Activated CD4-positive, alpha-beta T cell treated with anti-CD3 and anti-CD28 coated beads, Interleukin-2, amount 10 ng/mL, durations not matched to agents 24 days and 14 days (primary cell): ENCODE measurements at regions not wholly inside any gene's neighbourhood (a gene's known extent, or its start where the extent isn't known, plus 50 kb on each side); places are given as distances from the start of the nearest gene placed in this dataset.

Experiments used
- DNase-seq: peaks from one replicate; pipeline ENCODE4 v3.0.0; 2022
- H3K27ac Mint-ChIP-seq: one replicate; pipeline ENCODE4 v1.8.0; 2022; ENCODE audit warnings: mild to moderate bottlenecking, mixed read lengths
- H3K27me3 Mint-ChIP-seq: one replicate; pipeline ENCODE4 v1.8.0; 2022; ENCODE audit warnings: mixed read lengths
- H3K36me3 Mint-ChIP-seq: one replicate; pipeline ENCODE4 v1.8.0; 2022; ENCODE audit warnings: low read depth, mild to moderate bottlenecking, mixed read lengths
- H3K4me1 Mint-ChIP-seq: one replicate; pipeline ENCODE4 v1.8.0; 2021; ENCODE audit warnings: mixed read lengths
- H3K4me3 Mint-ChIP-seq: one replicate; pipeline ENCODE4 v1.8.0; 2022; ENCODE audit warnings: mild to moderate bottlenecking, moderate library complexity, mixed read lengths
- H3K9me3 Mint-ChIP-seq: one replicate; pipeline ENCODE4 v1.8.0; 2021; ENCODE audit warnings: mixed read lengths
- intact Hi-C: fragments of 100-400 bp; cut with micrococcal nuclease; formaldehyde crosslinking; loops from one replicate; pipeline ENCODE4 v1.15.1; 2023

- Mint-ChIP-seq H3K4me3 (no peak overlapping the region), H3K36me3 (peaks cover 3% of the 10 kb centered on the region), H3K27ac (peak overlapping the region; percentile 35), H3K9me3 (no peaks in the 10 kb centered on the region), H3K4me1 (peaks cover 62% of the 10 kb centered on the region), H3K27me3 (no peaks in the 10 kb centered on the region)
- no peak for DNase-seq
- intact Hi-C loops = loop anchor here (1.0 to 5.0 kb wide), 4 partner anchors 13 to 163 kb away; no protein-coding TSS in a partner anchor
Observed at GRCh38 chr3:56864918-56865524, 63.3 kb upstream of the ARHGEF3 start.

DNA sequence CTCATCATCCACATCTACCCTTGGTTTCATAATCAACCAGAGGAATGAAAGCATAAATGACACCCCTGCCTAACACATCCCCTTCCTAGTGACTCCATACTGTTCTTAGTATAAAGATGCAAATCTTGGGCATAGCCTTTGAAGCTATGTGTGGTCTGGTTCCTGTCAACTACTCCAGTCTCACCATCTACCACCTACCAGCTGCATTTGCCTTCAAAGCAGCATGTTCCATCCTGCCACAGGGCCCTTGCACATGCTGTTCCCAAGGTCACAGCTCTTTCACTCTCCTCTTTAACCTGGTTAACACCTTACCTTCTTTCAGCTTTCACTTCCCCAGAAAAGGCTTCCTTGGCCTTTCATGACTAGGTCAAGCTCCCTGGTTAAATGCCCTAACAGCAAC, 62.3 kb upstream of the ARHGEF3 start:
- DNase-seq = peak; percentile 65
- intact Hi-C loops = loop anchor here (1.0 to 5.0 kb wide), 4 partner anchors 14 to 162 kb away; no protein-coding TSS in a partner anchor
- Mint-ChIP-seq H3K4me3 (no peak overlapping the region), H3K27me3 (no peaks in the 10 kb centered on the region), H3K36me3 (peaks cover 3% of the 10 kb centered on the region), H3K4me1 (peaks cover 57% of the 10 kb centered on the region), H3K27ac (peak overlapping the region; percentile 79), H3K9me3 (no peaks in the 10 kb centered on the region)

- Mint-ChIP-seq H3K4me1 (peaks cover 59% of the 10 kb centered on the region), H3K27me3 (no peaks in the 10 kb centered on the region), H3K36me3 (peaks cover 8% of the 10 kb centered on the region), H3K27ac (peak overlapping the region; percentile 79), H3K9me3 (no peaks in the 10 kb centered on the region), H3K4me3 (peak overlapping the region; percentile 45)
- intact Hi-C loops = loop anchor here (1.0 to 5.0 kb wide), 7 partner anchors 24 to 160 kb away; no protein-coding TSS in a partner anchor
- DNase-seq = no peak
Observed at GRCh38 chr3:56862352-56863062, 60.8 kb upstream of the ARHGEF3 start.

- intact Hi-C loops = loop anchor here (5.0 kb wide), 2 partner anchors 34 to 159 kb away; no protein-coding TSS in a partner anchor
- H3K27me3 Mint-ChIP-seq = no peaks in the 10 kb centered on the region
- no peaks in the 10 kb centered on the region for H3K9me3 Mint-ChIP-seq
- H3K4me3 Mint-ChIP-seq = no peak overlapping the region
- peaks cover 62% of the 10 kb centered on the region for H3K4me1 Mint-ChIP-seq
- H3K36me3 Mint-ChIP-seq = peaks cover 8% of the 10 kb centered on the region
- DNase-seq = no peak
- H3K27ac Mint-ChIP-seq = peak overlapping the region; percentile 79
Observed at GRCh38 chr3:56861511-56861910, 59.8 kb upstream of the ARHGEF3 start.

DNA sequence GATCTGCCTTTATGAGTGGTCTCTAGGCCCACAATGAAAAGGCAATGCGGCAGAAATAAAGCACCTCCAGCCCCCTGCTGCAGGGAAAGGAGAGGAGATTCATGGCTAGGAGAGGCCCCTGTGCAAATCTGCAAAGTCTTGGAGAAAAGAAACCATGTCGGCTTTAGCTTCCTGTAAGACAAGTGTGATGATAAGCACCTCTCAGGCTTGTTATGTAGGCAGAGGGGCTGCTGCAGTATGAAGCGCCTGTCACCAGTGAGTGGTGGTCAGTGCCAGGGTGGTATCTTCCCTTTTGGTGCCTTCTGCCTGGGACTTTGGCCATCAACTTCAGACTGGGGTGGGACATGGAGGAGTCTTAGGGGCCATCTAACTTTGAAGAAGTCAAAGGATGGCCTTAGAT, 59.2 kb upstream of the ARHGEF3 start:
- no peaks in the 10 kb centered on the region for H3K27me3 Mint-ChIP-seq

DNA sequence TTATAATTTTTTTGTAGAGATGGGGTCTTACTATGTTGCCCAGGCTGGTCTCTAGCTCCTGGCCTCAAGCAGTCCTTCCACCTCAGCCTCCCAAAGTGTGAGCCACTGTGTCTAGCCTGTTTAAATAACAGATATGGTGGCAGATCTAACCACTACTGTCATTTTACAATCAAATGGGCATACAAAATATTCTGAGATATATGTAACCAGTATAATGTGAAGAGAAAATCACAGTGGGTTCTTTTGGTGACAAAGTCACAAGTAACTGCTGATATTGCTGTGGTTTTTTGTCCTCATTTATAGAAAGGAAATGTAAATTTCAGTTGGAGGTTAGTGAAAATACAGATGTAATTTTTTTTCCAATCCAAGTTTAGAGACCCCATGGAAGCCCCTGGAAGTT, 58.6 kb upstream of the ARHGEF3 start:
- H3K4me3 Mint-ChIP-seq = peak overlapping the region; percentile 33
- H3K27ac Mint-ChIP-seq = peak overlapping the region; percentile 79
- no peaks in the 10 kb centered on the region for H3K9me3 Mint-ChIP-seq
- peaks cover 67% of the 10 kb centered on the region for H3K4me1 Mint-ChIP-seq
- H3K36me3 Mint-ChIP-seq = peaks cover 8% of the 10 kb centered on the region
- intact Hi-C loops = loop anchor here (5.0 kb wide), 2 partner anchors 33 to 158 kb away; no protein-coding TSS in a partner anchor
- H3K27me3 Mint-ChIP-seq = no peaks in the 10 kb centered on the region
- DNase-seq = no peak

More for the DNA sequence above, 59.2 kb upstream of the ARHGEF3 start:
- H3K4me3 Mint-ChIP-seq = peak overlapping the region; percentile 33
- H3K36me3 Mint-ChIP-seq = peaks cover 8% of the 10 kb centered on the region
- intact Hi-C loops = loop anchor here (5.0 kb wide), 2 partner anchors 34 to 159 kb away; no protein-coding TSS in a partner anchor
- H3K9me3 Mint-ChIP-seq = no peaks in the 10 kb centered on the region
- H3K4me1 Mint-ChIP-seq = peaks cover 66% of the 10 kb centered on the region
- H3K27ac Mint-ChIP-seq = peak overlapping the region; percentile 79
- peak; percentile 61 for DNase-seq

- intact Hi-C loops = no loop called here
- Mint-ChIP-seq H3K4me1 (peaks cover 60% of the 10 kb centered on the region), H3K27ac (peak overlapping the region; percentile 76), H3K36me3 (peaks cover 8% of the 10 kb centered on the region), H3K27me3 (no peaks in the 10 kb centered on the region), H3K9me3 (no peaks in the 10 kb centered on the region), H3K4me3 (no peak overlapping the region)
- DNase-seq = peak; percentile 67
Observed at GRCh38 chr3:56858331-56858730, 56.6 kb upstream of the ARHGEF3 start.

- H3K9me3 Mint-ChIP-seq = no peaks in the 10 kb centered on the region
- intact Hi-C loops = loop anchor here (2.0 kb wide), 1 partner anchor 132 kb away; no protein-coding TSS in a partner anchor
- no peak for DNase-seq
- H3K27me3 Mint-ChIP-seq = no peaks in the 10 kb centered on the region
- peaks cover 13% of the 10 kb centered on the region for H3K36me3 Mint-ChIP-seq
- no peak overlapping the region for H3K27ac Mint-ChIP-seq
- H3K4me3 Mint-ChIP-seq = no peak overlapping the region
- peaks cover 55% of the 10 kb centered on the region for H3K4me1 Mint-ChIP-seq
Observed at GRCh38 chr3:56857178-56857577, 55.4 kb upstream of the ARHGEF3 start.

GRCh38 chr3:56856752-56857151, 55.0 kb upstream of the ARHGEF3 start:
- intact Hi-C loops = loop anchor here (2.0 kb wide), 1 partner anchor 132 kb away; no protein-coding TSS in a partner anchor
- H3K4me3 Mint-ChIP-seq = no peak overlapping the region
- peaks cover 16% of the 10 kb centered on the region for H3K36me3 Mint-ChIP-seq
- H3K9me3 Mint-ChIP-seq = no peaks in the 10 kb centered on the region
- DNase-seq = no peak
- H3K4me1 Mint-ChIP-seq = peaks cover 55% of the 10 kb centered on the region
- H3K27ac Mint-ChIP-seq = no peak overlapping the region
- no peaks in the 10 kb centered on the region for H3K27me3 Mint-ChIP-seq

- Mint-ChIP-seq H3K4me3 (no peak overlapping the region), H3K27ac (peak overlapping the region; percentile 65), H3K4me1 (peaks cover 51% of the 10 kb centered on the region), H3K9me3 (no peaks in the 10 kb centered on the region), H3K36me3 (peaks cover 19% of the 10 kb centered on the region), H3K27me3 (no peaks in the 10 kb centered on the region)
- DNase-seq = peak; percentile 76
- intact Hi-C loops = loop anchor here (2.0 kb wide), 1 partner anchor 133 kb away; no protein-coding TSS in a partner anchor
Observed at GRCh38 chr3:56855856-56856512, 54.2 kb upstream of the ARHGEF3 start.

DNA sequence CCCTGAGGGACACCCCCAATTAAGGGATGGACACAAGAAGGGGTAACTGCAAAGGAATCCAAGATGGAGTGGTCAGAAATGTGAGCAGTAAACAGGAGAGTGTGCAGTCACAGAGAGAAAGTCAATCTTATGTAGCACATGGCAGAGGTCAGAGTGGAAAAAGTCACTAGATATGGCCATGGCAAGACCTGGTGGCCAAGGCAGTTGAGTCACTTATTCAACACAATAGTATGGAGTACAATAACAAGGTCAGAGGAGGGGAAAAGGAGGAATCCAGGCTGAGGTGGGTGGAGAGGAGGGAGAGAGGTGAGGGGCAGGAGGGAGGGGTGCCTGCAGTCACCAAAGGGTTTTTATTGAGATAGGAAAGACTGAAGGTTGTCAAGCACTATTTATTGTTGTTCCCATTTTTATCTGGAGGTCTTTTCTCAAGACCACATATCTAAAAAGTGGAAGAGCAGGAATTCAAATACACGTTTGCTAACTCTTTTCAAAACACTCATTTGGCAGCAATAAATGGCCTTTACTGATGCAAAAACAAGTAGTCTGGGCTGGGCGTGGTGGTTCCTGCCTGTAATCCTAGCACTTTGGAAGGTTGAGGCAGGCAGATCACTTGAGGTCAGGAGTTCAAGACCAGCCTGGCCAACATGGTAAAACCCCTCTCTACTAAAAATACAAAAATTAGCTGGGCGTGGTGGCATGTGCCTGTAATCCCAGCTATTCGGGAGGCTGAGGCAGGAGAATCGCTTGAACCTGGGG, 53.3 kb upstream of the ARHGEF3 start:
- H3K27ac Mint-ChIP-seq = peak overlapping the region; percentile 21
- intact Hi-C loops = no loop called here

GRCh38 chr3:56851966-56852884, 50.5 kb upstream of the ARHGEF3 start:
- DNase-seq = no peak
- Mint-ChIP-seq H3K36me3 (peaks cover 20% of the 10 kb centered on the region), H3K4me1 (peaks cover 42% of the 10 kb centered on the region), H3K27me3 (no peaks in the 10 kb centered on the region), H3K27ac (no peak overlapping the region), H3K4me3 (no peak overlapping the region), H3K9me3 (no peaks in the 10 kb centered on the region)
- intact Hi-C loops = no loop called here

More for the DNA sequence above, 53.3 kb upstream of the ARHGEF3 start:
- Mint-ChIP-seq H3K9me3 (no peaks in the 10 kb centered on the region), H3K4me1 (peaks cover 42% of the 10 kb centered on the region), H3K27me3 (no peaks in the 10 kb centered on the region), H3K36me3 (peaks cover 19% of the 10 kb centered on the region), H3K4me3 (no peak overlapping the region)
- no peak for DNase-seq
